Liver (tissue), 3 donors: ENCODE measurements at regions not wholly inside any gene's neighbourhood (a gene's known extent, or its start where the extent isn't known, plus 50 kb on each side); places are given as distances from the start of the nearest gene placed in this dataset.

Source experiments
- ATF3 ChIP-seq: IDR thresholded peaks from 2 replicates; pipeline ENCODE4 v1.6.1; 2016; ENCODE audit warnings: antibody characterized with exemption
- CTCF ChIP-seq: fragments of 150-350 bp; IDR thresholded peaks from 2 replicates; pipeline ENCODE4 v1.5.1; 2017; ENCODE audit warnings: improper control_type of control experiment, low read depth, low read length; ENCODE audit not compliant: missing input control
- EGR1 ChIP-seq, 2 donors: IDR thresholded peaks; 2 replicates each; pipeline ENCODE4 v1.6.1; 2016 to 2018; ENCODE audit warnings: antibody characterized with exemption in 2 of 2, low read depth in 2 of 2
- JUND ChIP-seq, 2 donors: IDR thresholded peaks; 2 replicates each; pipeline ENCODE4 v1.6.1; 2016; ENCODE audit warnings: antibody characterized with exemption in 2 of 2
- RAD21 ChIP-seq, 2 donors: IDR thresholded peaks; 2 replicates each; pipeline ENCODE4 v1.6.1; 2016; ENCODE audit warnings: antibody characterized with exemption in 2 of 2, mild to moderate bottlenecking in 2 of 2
- REST ChIP-seq: IDR thresholded peaks from 2 replicates; pipeline ENCODE4 v1.6.1; 2016; ENCODE audit warnings: antibody characterized with exemption, mild to moderate bottlenecking
- TAF1 ChIP-seq: conservative IDR thresholded peaks from 2 replicates; pipeline ENCODE4 v1.6.1; 2016; ENCODE audit warnings: antibody characterized with exemption, mild to moderate bottlenecking
- donor health status: healthy.
- donor health status: healthy.

GRCh38 chr18:64809801-64810200 is 660.9 kb upstream of the LINC00305 start:
- TF ChIP-seq REST (no peak), CTCF (no peak), TAF1 (no peak), RAD21 (IDR thresholded peaks at IDR 0.05) (no peak), ATF3 (no peak), JUND (IDR thresholded peaks at IDR 0.05) (no peak), EGR1 (IDR thresholded peaks at IDR 0.05; ENCODE audit: low read depth in 2 of 2) (no peak)
